Mucosa of rectum (tissue), 2 donors: ENCODE measurements at regions not wholly inside any gene's neighbourhood (a gene's known extent, or its start where the extent isn't known, plus 50 kb on each side); places are given as distances from the start of the nearest gene placed in this dataset.

Experiments
- H3K27ac ChIP-seq, 2 donors: one replicate each; pipeline ENCODE4 v1.7.0; 2013; ENCODE audit warnings: inconsistent platforms in 2 of 2, low read depth in 2 of 2, low read length in 2 of 2
- H3K27me3 ChIP-seq, 2 donors: one replicate each; pipeline ENCODE4 v1.7.0; 2013; ENCODE audit warnings: low read length in 2 of 2; ENCODE audit not compliant: control insufficient read depth in 2 of 2, insufficient read depth in 2 of 2
- H3K36me3 ChIP-seq, 2 donors: one replicate each; pipeline ENCODE4 v1.7.0; 2013; ENCODE audit warnings: low read length in 2 of 2; ENCODE audit not compliant: control insufficient read depth in 2 of 2, insufficient read depth in 2 of 2
- H3K4me1 ChIP-seq, 2 donors: one replicate each; pipeline ENCODE4 v1.7.0; 2013; ENCODE audit warnings: low read length in 2 of 2, mild to moderate bottlenecking in 1 of 2; ENCODE audit not compliant: control insufficient read depth in 2 of 2, insufficient read depth in 2 of 2
- H3K4me3 ChIP-seq, 2 donors: one replicate each; pipeline ENCODE4 v1.7.0; 2013; ENCODE audit warnings: low read length in 2 of 2
- H3K9ac ChIP-seq, 2 donors: one replicate each; pipeline ENCODE4 v1.7.0; 2013; ENCODE audit warnings: low read length in 2 of 2, low read depth in 1 of 2, mild to moderate bottlenecking in 1 of 2
- H3K9me3 ChIP-seq, 2 donors: one replicate each; pipeline ENCODE4 v1.7.0; 2013; ENCODE audit warnings: low read length in 2 of 2; ENCODE audit not compliant: control insufficient read depth in 2 of 2
- donor health status: healthy.
- donor health status: Normal muscosa, but diverticular disease.

- H3K27me3 ChIP-seq, result no peaks in the 10 kb centered on the region
- no peak overlapping the region for H3K27ac ChIP-seq
- H3K4me1 ChIP-seq, result peaks cover 0 to 3% of the 10 kb centered on the region in 2 donors
- H3K9ac ChIP-seq, result no peak overlapping the region
- no peaks in the 10 kb centered on the region for H3K9me3 ChIP-seq
- H3K4me3 ChIP-seq, result no peak overlapping the region
- no peaks in the 10 kb centered on the region for H3K36me3 ChIP-seq
Observed at GRCh38 chr5:56692359-56693219, 122.8 kb upstream of the MAP3K1 start.

GRCh38 chr5:56688402-56688801 is 126.9 kb upstream of the MAP3K1 start:
- Histone ChIP-seq H3K4me1 (peaks cover 0 to 3% of the 10 kb centered on the region in 2 donors), H3K9ac (no peak overlapping the region), H3K9me3 (no peaks in the 10 kb centered on the region), H3K4me3 (no peak overlapping the region), H3K36me3 (no peaks in the 10 kb centered on the region), H3K27me3 (no peaks in the 10 kb centered on the region), H3K27ac (no peak overlapping the region)

GRCh38 chr5:56686337-56687195 is 128.8 kb upstream of the MAP3K1 start:
- Histone ChIP-seq H3K4me1 (peaks cover 0 to 3% of the 10 kb centered on the region in 2 donors), H3K9me3 (no peaks in the 10 kb centered on the region), H3K9ac (no peak overlapping the region), H3K27me3 (no peaks in the 10 kb centered on the region), H3K4me3 (peak overlapping the region in 1 of 2 donors; percentile 15), H3K27ac (peak overlapping the region; percentile 27 to 69), H3K36me3 (no peaks in the 10 kb centered on the region)

DNA sequence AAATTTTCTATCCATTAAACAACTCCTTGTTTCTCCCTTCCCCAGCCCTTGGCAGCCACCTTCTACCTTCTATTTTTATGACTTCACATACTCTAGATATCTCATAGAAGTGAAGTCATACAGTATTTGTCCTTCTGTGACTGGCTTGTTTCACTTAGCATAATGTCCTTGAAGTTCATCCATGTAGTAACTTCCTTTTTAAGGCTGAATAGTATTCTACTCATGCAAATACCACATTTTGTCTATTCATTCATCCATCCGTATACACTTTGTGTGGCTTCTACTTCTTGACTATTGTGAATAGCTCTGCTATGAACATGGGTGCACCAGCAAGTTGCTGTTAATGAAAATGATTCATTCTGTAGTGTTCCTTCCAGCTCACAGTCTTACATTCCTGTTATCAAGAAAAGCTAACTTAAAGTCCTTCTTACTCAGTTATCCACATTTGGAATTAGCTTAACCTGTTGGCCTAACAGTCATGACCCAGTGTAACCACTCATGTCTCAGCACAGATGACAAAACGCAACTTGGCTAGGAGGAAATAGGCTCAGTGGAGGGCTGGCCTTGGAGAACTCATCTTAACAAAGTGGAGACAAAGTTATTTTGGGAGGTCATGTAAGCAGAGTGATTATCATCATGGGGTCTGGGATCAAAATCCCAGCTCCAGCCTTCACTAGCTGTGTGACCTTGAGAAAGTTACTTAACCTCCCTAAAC is 129.7 kb upstream of the MAP3K1 start:
- H3K36me3 ChIP-seq, result no peaks in the 10 kb centered on the region
- H3K9me3 ChIP-seq, result no peaks in the 10 kb centered on the region
- H3K4me1 ChIP-seq, result peaks cover 0 to 3% of the 10 kb centered on the region in 2 donors
- H3K4me3 ChIP-seq, result no peak overlapping the region
- no peaks in the 10 kb centered on the region for H3K27me3 ChIP-seq
- H3K9ac ChIP-seq, result no peak overlapping the region
- peak overlapping the region; percentile 27 to 33 for H3K27ac ChIP-seq

GRCh38 chr5:56684159-56684558 is 131.2 kb upstream of the MAP3K1 start:
- Histone ChIP-seq H3K4me1 (peaks cover 0 to 3% of the 10 kb centered on the region in 2 donors), H3K27ac (no peak overlapping the region), H3K9me3 (no peaks in the 10 kb centered on the region), H3K4me3 (no peak overlapping the region), H3K36me3 (no peaks in the 10 kb centered on the region), H3K27me3 (no peaks in the 10 kb centered on the region), H3K9ac (no peak overlapping the region)

- no peak overlapping the region for H3K27ac ChIP-seq
- H3K9me3 ChIP-seq, result no peaks in the 10 kb centered on the region
- H3K4me1 ChIP-seq, result peaks cover 0 to 3% of the 10 kb centered on the region in 2 donors
- no peak overlapping the region for H3K9ac ChIP-seq
- H3K36me3 ChIP-seq, result no peaks in the 10 kb centered on the region
- H3K27me3 ChIP-seq, result no peaks in the 10 kb centered on the region
- H3K4me3 ChIP-seq, result no peak overlapping the region
Observed at GRCh38 chr5:56683733-56684132, 131.6 kb upstream of the MAP3K1 start.

GRCh38 chr5:56683281-56683680 is 132.1 kb upstream of the MAP3K1 start:
- H3K9ac ChIP-seq, result no peak overlapping the region
- H3K9me3 ChIP-seq, result no peaks in the 10 kb centered on the region
- H3K4me1 ChIP-seq, result peaks cover 0 to 1% of the 10 kb centered on the region in 2 donors
- H3K36me3 ChIP-seq, result no peaks in the 10 kb centered on the region
- H3K27ac ChIP-seq, result no peak overlapping the region
- H3K4me3 ChIP-seq, result no peak overlapping the region
- H3K27me3 ChIP-seq, result no peaks in the 10 kb centered on the region

GRCh38 chr5:56681346-56681745 is 134.0 kb upstream of the MAP3K1 start:
- no peaks in the 10 kb centered on the region for H3K27me3 ChIP-seq
- no peaks in the 10 kb centered on the region for H3K36me3 ChIP-seq
- no peak overlapping the region for H3K9ac ChIP-seq
- no peaks in the 10 kb centered on the region for H3K9me3 ChIP-seq
- H3K4me1 ChIP-seq, result no peaks in the 10 kb centered on the region
- no peak overlapping the region for H3K4me3 ChIP-seq
- H3K27ac ChIP-seq, result no peak overlapping the region

DNA sequence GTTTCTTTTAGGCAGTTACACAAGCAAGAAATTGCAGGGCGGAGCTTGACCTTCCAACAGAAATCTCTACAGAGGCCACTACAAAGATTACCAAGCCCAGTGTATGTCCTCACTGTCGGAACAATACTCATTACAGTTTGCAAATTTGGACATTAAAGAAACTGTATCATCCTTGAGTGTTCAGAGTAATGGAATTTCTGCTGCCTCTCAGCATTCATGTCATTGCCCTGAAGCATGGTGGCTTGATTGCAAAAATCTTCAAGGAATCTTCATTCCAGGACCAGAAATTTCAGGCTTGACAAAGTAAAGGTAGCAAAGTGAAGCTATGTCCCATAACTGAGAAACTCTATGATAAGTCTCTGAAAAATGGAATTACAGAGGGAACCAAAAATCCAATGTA is 134.6 kb upstream of the MAP3K1 start:
- H3K27ac ChIP-seq, result no peak overlapping the region
- H3K9ac ChIP-seq, result no peak overlapping the region
- no peaks in the 10 kb centered on the region for H3K36me3 ChIP-seq
- no peaks in the 10 kb centered on the region for H3K4me1 ChIP-seq
- no peaks in the 10 kb centered on the region for H3K9me3 ChIP-seq
- H3K4me3 ChIP-seq, result no peak overlapping the region
- no peaks in the 10 kb centered on the region for H3K27me3 ChIP-seq
